ENCODE measurements at regions not wholly inside any gene's neighbourhood (a gene's known extent, or its start where the extent isn't known, plus 50 kb on each side); places are given as distances from the start of the nearest gene placed in this dataset.

- no peak for DNase-seq
These were observed 136.7 kb upstream of the CNR1 start for GRCh38 chr6:88302769-88303225.

- DNase-seq, result no peak
These were observed 136.0 kb upstream of the CNR1 start for GRCh38 chr6:88301888-88302768.

- DNase-seq, result no peak
These were observed 135.1 kb upstream of the CNR1 start for GRCh38 chr6:88301256-88301655.

GRCh38 chr6:88298066-88298845, 132.1 kb upstream of the CNR1 start:
- no peak for DNase-seq

- DNase-seq, result no peak
These were observed 130.5 kb upstream of the CNR1 start for GRCh38 chr6:88296694-88297093.

- no peak for DNase-seq
These were observed 129.5 kb upstream of the CNR1 start for GRCh38 chr6:88295663-88296062.

GRCh38 chr6:88294702-88295101, 128.6 kb upstream of the CNR1 start:
- DNase-seq, result no peak

GRCh38 chr6:88290411-88290810, 124.3 kb upstream of the CNR1 start:
- no peak for DNase-seq

GRCh38 chr6:88287696-88288095, 121.5 kb upstream of the CNR1 start:
- no peak for DNase-seq

GRCh38 chr6:88276331-88276730, 110.2 kb upstream of the CNR1 start:
- DNase-seq, result no peak

GRCh38 chr6:88268508-88268907, 102.4 kb upstream of the CNR1 start:
- DNase-seq, result no peak

- no peak for DNase-seq
These were observed 100.0 kb upstream of the CNR1 start for GRCh38 chr6:88266126-88266525.

- DNase-seq, result no peak
These were observed 97.4 kb upstream of the CNR1 start for GRCh38 chr6:88263591-88263990.

- no peak for DNase-seq
These were observed 96.2 kb upstream of the CNR1 start for GRCh38 chr6:88262332-88262731.

- no peak for DNase-seq
These were observed 85.2 kb upstream of the CNR1 start for GRCh38 chr6:88251301-88251700.

GRCh38 chr6:88248709-88249321, 82.7 kb upstream of the CNR1 start:
- DNase-seq, result no peak

- no peak for DNase-seq
These were observed 80.5 kb upstream of the CNR1 start for GRCh38 chr6:88246654-88247053.

- DNase-seq, result no peak
These were observed 78.6 kb upstream of the CNR1 start for GRCh38 chr6:88244721-88245120.

- no peak for DNase-seq
These were observed 72.8 kb upstream of the CNR1 start for GRCh38 chr6:88238901-88239300.

- DNase-seq, result no peak
These were observed 71.9 kb upstream of the CNR1 start for GRCh38 chr6:88238065-88238464.

GRCh38 chr6:88236612-88237360, 70.6 kb upstream of the CNR1 start:
- DNase-seq, result no peak

GRCh38 chr6:88232753-88233152, 66.6 kb upstream of the CNR1 start:
- DNase-seq, result no peak

- no peak for DNase-seq
These were observed 57.2 kb upstream of the CNR1 start for GRCh38 chr6:88223298-88223697.
